ENCODE measurements at regions not wholly inside any gene's neighbourhood (a gene's known extent, or its start where the extent isn't known, plus 50 kb on each side); places are given as distances from the start of the nearest gene placed in this dataset.

- no peak overlapping the region for H3K4me3 ChIP-seq (ENCODE audit: low read length)
- H3K27me3 ChIP-seq (ENCODE audit: insufficient read depth, low read depth, low read length), result no peaks in the 10 kb centered on the region
- no peaks in the 10 kb centered on the region for H4K20me1 ChIP-seq (ENCODE audit: insufficient read depth)
- H3K9me2 ChIP-seq (ENCODE audit: insufficient read depth, low read length), result no peaks in the 10 kb centered on the region
- H2AFZ ChIP-seq (ENCODE audit: low read depth, low read length), result no peak overlapping the region
- H3K9ac ChIP-seq (ENCODE audit: low read length), result no peak overlapping the region
- no peak overlapping the region for H3K27ac ChIP-seq (ENCODE audit: low read length)
- no peaks in the 10 kb centered on the region for H3K9me3 ChIP-seq (ENCODE audit: low read length)
- H3K36me3 ChIP-seq (ENCODE audit: insufficient read depth, low read length), result no peaks in the 10 kb centered on the region
- TF ChIP-seq TAF1 (IDR thresholded peaks at IDR 0.05; ENCODE audit: low read depth), result no peak
- TF ChIP-seq REST (IDR thresholded peaks at IDR 0.05; ENCODE audit: borderline replicate concordance), result no peak
- no peak for TF ChIP-seq EP300 (conservative IDR thresholded peaks at IDR 0.05; ENCODE audit: poor library complexity, severe bottlenecking)
- no peak for TF ChIP-seq POLR2AphosphoS5 (IDR thresholded peaks at IDR 0.05)
- no peak for TF ChIP-seq RAD21 (conservative IDR thresholded peaks at IDR 0.05)
- no peak for TF ChIP-seq CTCF (IDR thresholded peaks at IDR 0.05; ENCODE audit: poor library complexity, severe bottlenecking)
- TF ChIP-seq EZH2 (IDR thresholded peaks at IDR 0.05; ENCODE audit: borderline replicate concordance, insufficient read depth, low read length, poor library complexity, severe bottlenecking), result no peak
- no peak for TF ChIP-seq MXI1 (conservative IDR thresholded peaks at IDR 0.05; ENCODE audit: poor library complexity, severe bottlenecking)
- no peak for TF ChIP-seq SMC3 (conservative IDR thresholded peaks at IDR 0.05; ENCODE audit: poor library complexity)
- H3K79me2 ChIP-seq (replicated peaks; ENCODE audit: insufficient read depth, low read length), result no peaks in the 10 kb centered on the region
- H3K4me2 ChIP-seq (ENCODE audit: low read length), result no peak overlapping the region
- H3F3A ChIP-seq (ENCODE audit: insufficient read depth, low read length, poor library complexity, severe bottlenecking), result no peaks in the 10 kb centered on the region
Observed at GRCh38 chr14:85387181-85387580, 142.8 kb upstream of the FLRT2 start.

GRCh38 chr14:85390236-85390635, 139.7 kb upstream of the FLRT2 start:
- no peak overlapping the region for H3K4me2 ChIP-seq (ENCODE audit: low read length)
- no peaks in the 10 kb centered on the region for H3K36me3 ChIP-seq (ENCODE audit: insufficient read depth, low read length)
- no peaks in the 10 kb centered on the region for H3K79me2 ChIP-seq (replicated peaks; ENCODE audit: insufficient read depth, low read length)
- H4K20me1 ChIP-seq (ENCODE audit: insufficient read depth), result no peaks in the 10 kb centered on the region
- H3K4me3 ChIP-seq (ENCODE audit: low read length), result no peak overlapping the region
- H3K9me2 ChIP-seq (ENCODE audit: insufficient read depth, low read length), result no peaks in the 10 kb centered on the region
- no peak for TF ChIP-seq CTCF (IDR thresholded peaks at IDR 0.05; ENCODE audit: poor library complexity, severe bottlenecking)
- no peak for TF ChIP-seq MXI1 (conservative IDR thresholded peaks at IDR 0.05; ENCODE audit: poor library complexity, severe bottlenecking)
- TF ChIP-seq EP300 (conservative IDR thresholded peaks at IDR 0.05; ENCODE audit: poor library complexity, severe bottlenecking), result no peak
- no peak for TF ChIP-seq TAF1 (IDR thresholded peaks at IDR 0.05; ENCODE audit: low read depth)
- no peak for TF ChIP-seq POLR2AphosphoS5 (IDR thresholded peaks at IDR 0.05)
- TF ChIP-seq REST (IDR thresholded peaks at IDR 0.05; ENCODE audit: borderline replicate concordance), result no peak
- TF ChIP-seq EZH2 (IDR thresholded peaks at IDR 0.05; ENCODE audit: borderline replicate concordance, insufficient read depth, low read length, poor library complexity, severe bottlenecking), result no peak
- TF ChIP-seq RAD21 (conservative IDR thresholded peaks at IDR 0.05), result no peak
- no peak for TF ChIP-seq SMC3 (conservative IDR thresholded peaks at IDR 0.05; ENCODE audit: poor library complexity)
- H2AFZ ChIP-seq (ENCODE audit: low read depth, low read length), result no peak overlapping the region
- H3K27me3 ChIP-seq (ENCODE audit: insufficient read depth, low read depth, low read length), result no peaks in the 10 kb centered on the region
- no peak overlapping the region for H3K27ac ChIP-seq (ENCODE audit: low read length)
- H3F3A ChIP-seq (ENCODE audit: insufficient read depth, low read length, poor library complexity, severe bottlenecking), result no peaks in the 10 kb centered on the region
- H3K9ac ChIP-seq (ENCODE audit: low read length), result no peak overlapping the region
- H3K9me3 ChIP-seq (ENCODE audit: low read length), result no peaks in the 10 kb centered on the region
